HCT116 (cell line): ENCODE measurements at regions not wholly inside any gene's neighbourhood (a gene's known extent, or its start where the extent isn't known, plus 50 kb on each side); places are given as distances from the start of the nearest gene placed in this dataset.

Experiments
- ATAC-seq: fragments of 200-7000 bp; cut with Tn5 transposase; 2 replicates; pipeline ENCODE4 v1.9.1; 2020; ENCODE audit warnings: mild to moderate bottlenecking, moderate library complexity
- BruUV-seq: library from RNA; stranded (reverse); fragments of 400-500 nt; replicated peaks from 2 replicates; lab custom pipeline; 2021; lab: Mats Ljungman, UMichigan
- CTCF ChIA-PET: fragments of 300-600 bp; sonication (Branson Sonifier 250); formaldehyde crosslinking; loops from one replicate; lab custom pipeline; 2021; ENCODE audit warnings: antibody characterized with exemption; lab: Charles Lee
- POLR2A ChIA-PET: fragments of 300-600, 350-600 bp; sonication (Branson Sonifier 250); formaldehyde crosslinking; loops from one replicate; lab custom pipeline; 2021; ENCODE audit warnings: antibody characterized with exemption; lab: Charles Lee
- RAD21 ChIA-PET, 2 experiments: fragments of 300-600 bp; sonication (Branson Sonifier 250); formaldehyde crosslinking; loops; one replicate each; lab custom pipeline; 2023; ENCODE audit warnings: low total read pairs in 2 of 2; ENCODE audit not compliant: uncharacterized antibody in 2 of 2, unreplicated experiment in 2 of 2, low non-redundant PET in 1 of 2; lab: Charles Lee
- DNase-seq: peaks from one replicate; pipeline ENCODE4 v3.0.0-alpha.2; 2010; ENCODE audit warnings: low read depth, low spot score
- H2AFZ ChIP-seq: fragments of 200-600 bp; shearing (Covaris generic), sonication (generic); 2 replicates; pipeline ENCODE4 v1.6.1; 2017; ENCODE audit warnings: low read depth, mixed run types, mixed read lengths, antibody characterized with exemption, low read length; ENCODE audit not compliant: poor library complexity, severe bottlenecking
- H3K27ac ChIP-seq: 2 replicates; pipeline ENCODE4 v1.5.1; 2012; ENCODE audit warnings: low read depth, low read length
- H3K27me3 ChIP-seq: fragments of 200-600 bp; sonication (generic); 2 replicates; pipeline ENCODE4 v1.6.1; 2016; ENCODE audit warnings: mixed run types, low read length, mixed read lengths; ENCODE audit not compliant: insufficient read depth
- H3K36me3 ChIP-seq, 2 experiments: fragments of 200-500 bp in 1 of 2; fragments of 200-600 bp in 1 of 2; sonication (Bioruptor generic) in 1 of 2; sonication (generic) in 1 of 2; 2 replicates each; pipeline versions ENCODE4 v1.5.1 to v1.6.1; 2014 to 2016; ENCODE audit warnings: low read length in 2 of 2, inconsistent platforms in 1 of 2, mixed read lengths in 1 of 2, mixed run types in 1 of 2; ENCODE audit not compliant: insufficient read depth in 2 of 2, control insufficient read depth in 1 of 2
- H3K4me1 ChIP-seq, 2 experiments: fragments of 200-600 bp in 1 of 2; sonication (generic) in 1 of 2; 2 replicates each; pipeline versions ENCODE4 v1.5.1 to v1.6.1; 2012 to 2017; ENCODE audit warnings: low read length in 2 of 2, inconsistent platforms in 1 of 2, mild to moderate bottlenecking in 1 of 2, mixed read lengths in 1 of 2, mixed run types in 1 of 2, moderate library complexity in 1 of 2; ENCODE audit not compliant: insufficient read depth in 2 of 2, control insufficient read depth in 1 of 2
- H3K4me2 ChIP-seq: fragments of 200-600 bp; sonication (generic); 2 replicates; pipeline ENCODE4 v1.6.1; 2017; ENCODE audit warnings: mixed run types, low read length, mixed read lengths
- H3K4me3 ChIP-seq, 2 experiments: fragments of 200-600 bp in 1 of 2; sonication (generic) in 1 of 2; replicated peaks in 1 of 2; 2 replicates each; pipeline ENCODE4 v1.5.1; 2011 to 2016; ENCODE audit warnings: low read length in 2 of 2, control low read depth in 1 of 2, low read depth in 1 of 2, mild to moderate bottlenecking in 1 of 2, mixed read lengths in 1 of 2, mixed run types in 1 of 2
- H3K79me2 ChIP-seq: fragments of 200-600 bp; sonication (generic); 2 replicates; pipeline ENCODE4 v1.6.1; 2017; ENCODE audit warnings: mild to moderate bottlenecking, mixed run types, low read length, moderate library complexity, mixed read lengths; ENCODE audit not compliant: insufficient read depth
- H3K9ac ChIP-seq: fragments of 200-600 bp; sonication (generic); 2 replicates; pipeline ENCODE4 v1.6.1; 2016; ENCODE audit warnings: low read length, mixed read lengths
- H3K9me2 ChIP-seq: fragments of 200-600 bp; sonication (generic), shearing (Covaris generic); 2 replicates; pipeline ENCODE4 v1.6.1; 2017; ENCODE audit warnings: mixed run types, mild to moderate bottlenecking, moderate library complexity; ENCODE audit not compliant: insufficient read depth
- H3K9me3 ChIP-seq, 2 experiments: fragments of 200-500 bp in 1 of 2; fragments of 200-600 bp in 1 of 2; sonication (Bioruptor generic) in 1 of 2; sonication (generic) in 1 of 2; 2 replicates each; pipeline ENCODE4 v1.6.1; 2014 to 2017; ENCODE audit warnings: low read length in 2 of 2, mixed read lengths in 2 of 2, inconsistent platforms in 1 of 2, low read depth in 1 of 2, mild to moderate bottlenecking in 1 of 2, mixed run types in 1 of 2, moderate library complexity in 1 of 2; ENCODE audit not compliant: control insufficient read depth in 1 of 2, insufficient read depth in 1 of 2
- H4K20me1 ChIP-seq: fragments of 200-600 bp; sonication (generic), shearing (Covaris generic); 2 replicates; pipeline ENCODE4 v1.6.1; 2017; ENCODE audit warnings: mixed run types, mild to moderate bottlenecking, moderate library complexity; ENCODE audit not compliant: insufficient read depth
- ATF3 ChIP-seq: IDR thresholded peaks from 2 replicates; pipeline ENCODE4 v1.6.1; 2012
- CEBPB ChIP-seq: IDR thresholded peaks from 2 replicates; pipeline ENCODE4 v1.6.1; 2012; ENCODE audit warnings: low read depth
- CTCF ChIP-seq, 3 experiments: fragments of 200-600 bp in 1 of 3; sonication (generic) in 1 of 3; IDR thresholded peaks in 2 of 3; conservative IDR thresholded peaks in 1 of 3; 2 replicates each; pipeline ENCODE4 v1.5.1; 2012 to 2017; ENCODE audit warnings: low read depth in 2 of 3, low read length in 2 of 3, antibody characterized with exemption in 1 of 3, borderline replicate concordance in 1 of 3, control low read depth in 1 of 3, mild to moderate bottlenecking in 1 of 3, mixed read lengths in 1 of 3, mixed run types in 1 of 3, moderate library complexity in 1 of 3; ENCODE audit not compliant: insufficient read depth in 1 of 3
- EGR1 ChIP-seq: IDR thresholded peaks from 2 replicates; pipeline ENCODE4 v1.6.1; 2012; ENCODE audit warnings: low read depth
- ELF1 ChIP-seq: IDR thresholded peaks from 2 replicates; pipeline ENCODE4 v1.6.1; 2012; ENCODE audit warnings: low read depth, borderline replicate concordance
- FOSL1 ChIP-seq: IDR thresholded peaks from 2 replicates; pipeline ENCODE4 v1.6.1; 2012; ENCODE audit warnings: low read depth
- JUND ChIP-seq: IDR thresholded peaks from 2 replicates; pipeline ENCODE4 v1.6.1; 2012
- MAX ChIP-seq: IDR thresholded peaks from 2 replicates; pipeline ENCODE4 v1.6.1; 2012
- POLR2AphosphoS5 ChIP-seq: IDR thresholded peaks from 2 replicates; pipeline ENCODE4 v1.6.1; 2011; ENCODE audit warnings: mild to moderate bottlenecking, low read depth, low read length, moderate library complexity
- RAD21 ChIP-seq: IDR thresholded peaks from 2 replicates; pipeline ENCODE4 v1.6.1; 2012; ENCODE audit warnings: low read depth, mild to moderate bottlenecking
- REST ChIP-seq: IDR thresholded peaks from 2 replicates; pipeline ENCODE4 v1.6.1; 2012; ENCODE audit warnings: low read depth
- SIN3A ChIP-seq: IDR thresholded peaks from 2 replicates; pipeline ENCODE4 v1.6.1; 2012; ENCODE audit warnings: low read depth
- SP1 ChIP-seq: IDR thresholded peaks from 2 replicates; pipeline ENCODE4 v1.6.1; 2012; ENCODE audit warnings: low read depth
- SRF ChIP-seq: IDR thresholded peaks from 2 replicates; pipeline ENCODE4 v1.6.1; 2012; ENCODE audit warnings: low read depth
- TCF7L2 ChIP-seq: IDR thresholded peaks from 2 replicates; pipeline ENCODE4 v1.7.0; 2011; ENCODE audit warnings: borderline replicate concordance, inconsistent platforms; ENCODE audit not compliant: insufficient read depth, insufficient read length; ENCODE audit errors: extremely low read depth
- ZBTB33 ChIP-seq: IDR thresholded peaks from 2 replicates; pipeline ENCODE4 v1.6.1; 2011; ENCODE audit warnings: mild to moderate bottlenecking, low read length, moderate library complexity; ENCODE audit not compliant: insufficient replicate concordance; ENCODE audit errors: extremely low read depth
- ZNF274 ChIP-seq: fragments of 200-500 bp; sonication (Bioruptor generic); IDR thresholded peaks from 2 replicates; pipeline ENCODE4 v1.6.1; 2014; ENCODE audit warnings: mild to moderate bottlenecking, low read depth, low read length, inconsistent platforms
- intact Hi-C: fragments of 100-400 bp; cut with micrococcal nuclease; formaldehyde crosslinking; loops from 2 replicates; pipeline ENCODE4 v1.10.0; 2022

- RAD21 ChIA-PET = no interaction called here
- Histone ChIP-seq H3K27ac (no peak overlapping the region), H3K27me3 (peaks cover 45% of the 10 kb centered on the region), H3K36me3 (no peaks in the 10 kb centered on the region), H3K4me3 (no peak overlapping the region), H3K4me1 (no peaks in the 10 kb centered on the region), H3K9me3 (no peaks in the 10 kb centered on the region), H2AFZ (no peak overlapping the region), H4K20me1 (no peaks in the 10 kb centered on the region), H3K9ac (no peak overlapping the region), H3K79me2 (no peaks in the 10 kb centered on the region), H3K4me2 (no peak overlapping the region), H3K9me2 (no peaks in the 10 kb centered on the region)
- POLR2A ChIA-PET = no interaction called here
- TF ChIP-seq ATF3 (no peak), TCF7L2 (no peak), CTCF (IDR thresholded peaks at IDR 0.05 in 2 of 3, conservative IDR thresholded peaks at IDR 0.05 in 1 of 3; ENCODE audit: borderline replicate concordance in 1 of 3, insufficient read depth in 1 of 3, low read depth in 2 of 3, low read length in 2 of 3) (no peak), ZNF274 (no peak), SP1 (no peak), FOSL1 (no peak), RAD21 (no peak), CEBPB (no peak), MAX (no peak), ZBTB33 (no peak), ELF1 (no peak), SIN3A (no peak), POLR2AphosphoS5 (no peak), REST (no peak), EGR1 (no peak), SRF (no peak), JUND (no peak)
- DNase-seq (no peak), ATAC-seq (no peak)
- BruUV-seq = no TSS peak
- CTCF ChIA-PET = no interaction called here
- intact Hi-C loops = no loop called here
Measured at GRCh38 chr1:110736900-110737605, 62.3 kb upstream of the KCNA3 start.
